CD4-positive, alpha-beta T cell treated with Interleukin-10 for 1 hour (primary cell): ENCODE measurements at regions not wholly inside any gene's neighbourhood (a gene's known extent, or its start where the extent isn't known, plus 50 kb on each side); places are given as distances from the start of the nearest gene placed in this dataset.
"Not testable (repeated sequence)": the region's sequence is repeated elsewhere in the genome, so short reads cannot be mapped to it uniquely, and the experiment has no call there.

ENCODE experiments used
- DNase-seq: peaks from one replicate; pipeline ENCODE4 v3.0.0-alpha.2; 2020

- no peak for DNase-seq
Measured at GRCh38 chr18:57953883-57954282, 90.1 kb upstream of the NEDD4L start.

- no peak for DNase-seq
Measured at GRCh38 chr18:57951999-57952774, 91.8 kb upstream of the NEDD4L start.

GRCh38 chr18:57951117-57951796 lies 92.8 kb upstream of the NEDD4L start:
- DNase-seq, result no peak

- no peak for DNase-seq
Measured at GRCh38 chr18:57950542-57950941, 93.5 kb upstream of the NEDD4L start.

GRCh38 chr18:57949335-57949734 lies 94.7 kb upstream of the NEDD4L start:
- not testable (repeated sequence) for DNase-seq

- DNase-seq, result no peak
Measured at GRCh38 chr18:57947117-57947516, 96.9 kb upstream of the NEDD4L start.

- DNase-seq, result no peak
Measured at GRCh38 chr18:57943723-57944122, 100.3 kb upstream of the NEDD4L start.

- no peak for DNase-seq
Measured at GRCh38 chr18:57942493-57942892, 101.5 kb upstream of the NEDD4L start.

GRCh38 chr18:57941841-57942489 lies 102.1 kb upstream of the NEDD4L start:
- no peak for DNase-seq

GRCh38 chr18:57940166-57940660 lies 103.8 kb upstream of the NEDD4L start:
- no peak for DNase-seq

- not testable (repeated sequence) for DNase-seq
Measured at GRCh38 chr18:57934375-57934774, 109.7 kb upstream of the NEDD4L start.

GRCh38 chr18:57931038-57931437 lies 113.0 kb upstream of the NEDD4L start:
- DNase-seq, result no peak

- DNase-seq, result no peak
Measured at GRCh38 chr18:57930476-57930875, 113.5 kb upstream of the NEDD4L start.

GRCh38 chr18:57929922-57930321 lies 114.1 kb upstream of the NEDD4L start:
- no peak for DNase-seq

- no peak for DNase-seq
Measured at GRCh38 chr18:57928466-57928865, 115.6 kb upstream of the NEDD4L start.

GRCh38 chr18:57927511-57927910 lies 116.5 kb upstream of the NEDD4L start:
- no peak for DNase-seq

- no peak for DNase-seq
Measured at GRCh38 chr18:57925706-57926105, 118.3 kb upstream of the NEDD4L start.

GRCh38 chr18:57923611-57924010 lies 120.4 kb upstream of the NEDD4L start:
- DNase-seq, result no peak

- no peak for DNase-seq
Measured at GRCh38 chr18:57922885-57923284, 119.8 kb upstream of the ATP8B1 start.

- DNase-seq, result no peak
Measured at GRCh38 chr18:57921708-57922107, 118.6 kb upstream of the ATP8B1 start.

GRCh38 chr18:57920036-57920435 lies 116.9 kb upstream of the ATP8B1 start:
- DNase-seq, result no peak

- no peak for DNase-seq
Measured at GRCh38 chr18:57918601-57919000, 115.5 kb upstream of the ATP8B1 start.

- DNase-seq, result no peak
Measured at GRCh38 chr18:57916684-57917083, 113.6 kb upstream of the ATP8B1 start.
